HTR-8/SVneo (cell line): ENCODE measurements at regions not wholly inside any gene's neighbourhood (a gene's known extent, or its start where the extent isn't known, plus 50 kb on each side); places are given as distances from the start of the nearest gene placed in this dataset.

Experiments used
- DNase-seq: peaks from one replicate; pipeline ENCODE4 v3.0.0; 2011; ENCODE audit warnings: low spot score, mixed read lengths; ENCODE audit not compliant: insufficient read length
- FAIRE-seq: peaks from 2 replicates; lab custom pipeline; 2011; peaks lifted over from hg19 to GRCh38; lab: Jason Lieb, UNC

GRCh38 chr17:27390540-27390939, 65.7 kb upstream of the KSR1 start:
- FAIRE-seq: no peak

DNA sequence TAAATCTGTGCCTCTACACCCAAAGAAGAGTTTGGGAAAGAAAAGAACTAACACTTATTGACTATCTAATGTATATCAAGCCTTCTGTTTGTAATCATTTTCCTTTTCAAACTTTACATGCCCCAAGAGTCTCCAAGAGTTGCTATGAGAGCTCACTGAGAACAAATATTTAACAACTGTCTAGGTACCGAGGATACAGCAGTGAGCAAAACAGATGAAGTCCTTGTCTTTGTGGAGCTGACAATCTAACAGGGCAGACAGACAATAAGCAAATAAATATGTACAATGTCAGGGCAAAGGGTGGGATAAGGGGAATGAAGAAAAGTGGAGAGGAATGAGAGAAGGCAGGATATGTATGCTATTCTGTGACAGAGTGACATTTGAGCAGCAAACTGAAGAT, 64.8 kb upstream of the KSR1 start:
- DNase-seq (no peak), FAIRE-seq (no peak)

More at GRCh38 chr17:27390540-27390939, 65.7 kb upstream of the KSR1 start:
- no peak for DNase-seq

DNA sequence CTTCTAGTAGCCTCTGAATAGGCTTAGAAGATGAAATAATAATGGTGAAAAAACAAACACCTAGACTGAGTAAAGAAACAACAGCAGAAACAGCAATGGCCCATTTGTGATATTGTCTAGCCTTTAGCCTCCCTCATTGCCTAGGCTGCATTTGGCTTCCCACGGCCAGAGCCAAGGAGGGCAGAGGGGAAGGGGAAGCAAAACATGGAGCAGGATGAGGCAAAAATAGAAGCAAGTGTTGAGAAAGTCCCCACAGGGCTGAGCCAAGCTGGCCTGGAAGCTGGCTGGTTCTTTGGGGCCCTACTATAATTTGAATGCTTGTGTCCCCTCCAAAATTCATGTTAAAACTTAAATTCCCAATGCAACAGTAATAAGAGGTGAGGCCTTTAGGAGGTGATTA, 60.2 kb upstream of the KSR1 start:
- FAIRE-seq: no peak
- DNase-seq: no peak

- no peak for DNase-seq
These were observed 59.3 kb upstream of the KSR1 start for GRCh38 chr17:27396941-27397340.

GRCh38 chr17:27398691-27399090, 57.6 kb upstream of the KSR1 start:
- FAIRE-seq: no peak
- DNase-seq: no peak

More at GRCh38 chr17:27396941-27397340, 59.3 kb upstream of the KSR1 start:
- FAIRE-seq: no peak

- no peak for DNase-seq
- no peak for FAIRE-seq
These were observed 55.3 kb upstream of the KSR1 start for GRCh38 chr17:27400991-27401390.

DNA sequence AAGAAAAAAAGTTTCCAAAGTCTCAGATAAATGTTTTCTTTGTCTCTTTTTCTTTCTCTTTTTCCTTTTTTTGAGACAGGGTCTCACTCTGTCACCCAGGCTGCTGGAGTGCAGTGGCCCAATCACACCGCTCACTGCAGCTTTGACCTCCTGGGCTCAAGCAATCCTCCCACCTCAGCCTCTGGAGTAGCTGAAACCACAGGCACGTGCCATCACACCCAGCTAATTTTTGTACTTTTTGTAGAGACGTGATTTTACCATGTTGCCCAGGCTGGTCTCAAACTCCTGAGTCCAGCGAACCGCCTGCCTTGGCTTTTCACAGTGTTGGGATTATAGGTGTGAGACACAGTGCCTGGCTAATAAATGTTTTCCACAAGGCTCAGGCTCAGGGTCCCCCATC, 53.3 kb upstream of the KSR1 start:
- no peak for FAIRE-seq
- no peak for DNase-seq

DNA sequence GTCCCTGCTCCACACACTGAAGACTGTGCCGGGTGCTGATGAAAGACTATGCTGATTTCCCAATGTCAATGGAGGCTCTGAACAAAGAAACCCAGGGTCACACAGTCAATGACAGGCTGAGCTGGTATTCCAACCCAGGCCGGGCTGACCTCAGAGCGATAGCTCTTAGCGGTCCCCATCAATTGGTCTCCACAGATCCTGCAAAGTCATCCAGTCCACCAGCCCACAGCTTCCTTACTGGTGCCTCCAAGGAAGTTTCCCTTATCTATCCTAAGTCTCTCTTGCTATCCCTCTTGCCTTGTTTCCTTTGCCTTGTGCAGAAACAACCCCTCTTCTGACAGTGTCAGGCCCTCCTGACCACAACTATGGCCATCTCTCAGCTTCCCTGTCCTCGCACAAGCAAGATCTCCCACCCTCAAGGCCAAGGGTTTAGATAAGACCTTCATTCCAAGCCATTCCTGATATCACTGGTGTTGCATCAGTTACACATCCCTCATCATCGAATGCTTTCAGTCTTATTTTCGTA, 52.7 kb upstream of the KSR1 start:
- FAIRE-seq: no peak
- no peak for DNase-seq

GRCh38 chr17:27404676-27405075, 51.6 kb upstream of the KSR1 start:
- DNase-seq (no peak), FAIRE-seq (no peak)
